ENCODE measurements at regions not wholly inside any gene's neighbourhood (a gene's known extent, or its start where the extent isn't known, plus 50 kb on each side); places are given as distances from the start of the nearest gene placed in this dataset.

DNA sequence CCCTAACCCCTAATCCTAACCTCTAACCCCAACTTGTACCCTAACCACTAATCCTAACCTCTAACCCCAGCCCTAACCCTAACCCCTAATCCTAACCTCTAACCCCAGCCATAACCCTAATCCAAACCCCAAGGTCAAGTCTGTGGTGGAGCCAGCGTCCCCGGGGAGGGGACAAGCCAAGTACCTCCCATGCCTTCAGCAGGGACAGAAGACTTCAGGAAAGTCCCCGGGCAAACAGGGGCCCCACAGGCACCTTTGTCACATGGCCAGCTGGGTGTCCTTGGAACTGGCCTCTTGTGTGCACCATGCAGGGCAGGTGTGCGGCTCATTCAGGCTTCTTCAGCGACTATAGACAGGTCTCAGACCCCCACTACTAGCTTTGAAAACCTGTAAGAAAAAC, 555.8 kb downstream of the BRD1 start:
- no peak for DNase-seq (ENCODE audit: low read depth)

GRCh38 chr22:49271369-49271727, 556.3 kb downstream of the BRD1 start:
- no peak for DNase-seq (ENCODE audit: low read depth)

DNA sequence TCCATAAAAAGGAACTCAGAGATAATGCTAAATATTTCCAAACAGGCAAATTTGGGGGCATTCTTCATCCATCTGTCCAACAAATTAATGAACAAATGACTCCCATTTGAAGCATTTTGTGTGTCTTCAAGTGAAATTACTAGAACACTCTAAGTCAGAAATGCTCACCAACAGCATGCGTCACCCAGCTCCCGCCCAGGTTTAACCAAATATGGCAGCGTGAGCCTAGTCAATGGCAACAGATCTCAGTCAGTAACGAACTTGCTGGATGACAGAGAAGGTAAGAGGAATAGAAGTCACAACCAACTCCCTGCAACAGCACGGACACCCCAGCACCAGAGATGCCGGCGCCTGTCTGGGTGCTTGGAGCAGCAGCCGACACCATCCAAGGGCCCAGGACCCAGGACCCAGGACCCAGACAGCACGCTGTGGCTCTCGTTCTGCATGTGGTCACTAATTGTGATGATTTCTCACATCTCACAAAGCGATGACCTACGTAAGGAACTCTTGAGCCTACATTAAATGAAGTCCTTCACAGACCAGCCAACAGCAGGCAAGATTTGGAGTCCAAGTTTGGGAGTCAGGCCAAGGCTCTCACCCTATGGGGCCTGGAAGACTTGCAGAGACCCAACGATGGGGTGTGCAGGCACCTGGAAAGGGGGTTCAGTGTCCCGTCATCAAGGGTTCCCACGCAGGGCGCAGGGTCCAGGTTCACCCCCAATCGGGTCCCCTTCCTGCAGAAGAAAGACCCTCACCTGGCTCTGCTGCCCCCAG, 556.9 kb downstream of the BRD1 start:
- DNase-seq (ENCODE audit: low read depth): no peak

DNA sequence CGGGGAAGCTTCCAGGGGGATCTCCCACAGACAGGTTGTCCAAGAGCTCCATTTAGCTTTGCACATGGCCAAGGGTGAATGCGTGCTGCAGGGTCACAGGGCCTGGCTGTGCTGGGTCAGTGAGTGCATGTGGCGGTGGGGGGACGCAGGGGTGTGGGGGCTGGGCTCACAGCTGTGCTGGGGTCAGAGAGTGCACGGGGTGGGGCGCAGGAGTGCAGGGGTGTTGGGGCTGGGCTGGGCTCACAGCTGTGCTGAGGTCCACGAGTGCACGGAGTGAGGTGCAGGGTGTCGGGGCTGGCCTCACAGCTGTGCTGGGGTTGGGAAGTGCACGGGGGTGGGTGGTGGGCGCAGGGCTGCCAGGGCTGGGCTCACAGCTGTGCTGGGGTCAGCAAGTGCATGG, 557.7 kb downstream of the BRD1 start:
- DNase-seq (ENCODE audit: low read depth): no peak

- no peak for DNase-seq (ENCODE audit: low read depth)
These were observed 558.3 kb downstream of the BRD1 start for GRCh38 chr22:49269371-49269770.

GRCh38 chr22:49268924-49269323, 558.7 kb downstream of the BRD1 start:
- DNase-seq (ENCODE audit: low read depth): no peak

GRCh38 chr22:49267996-49268395, 559.7 kb downstream of the BRD1 start:
- no peak for DNase-seq (ENCODE audit: low read depth)

GRCh38 chr22:49266561-49267519, 560.8 kb downstream of the BRD1 start:
- DNase-seq (ENCODE audit: low read depth): no peak

DNA sequence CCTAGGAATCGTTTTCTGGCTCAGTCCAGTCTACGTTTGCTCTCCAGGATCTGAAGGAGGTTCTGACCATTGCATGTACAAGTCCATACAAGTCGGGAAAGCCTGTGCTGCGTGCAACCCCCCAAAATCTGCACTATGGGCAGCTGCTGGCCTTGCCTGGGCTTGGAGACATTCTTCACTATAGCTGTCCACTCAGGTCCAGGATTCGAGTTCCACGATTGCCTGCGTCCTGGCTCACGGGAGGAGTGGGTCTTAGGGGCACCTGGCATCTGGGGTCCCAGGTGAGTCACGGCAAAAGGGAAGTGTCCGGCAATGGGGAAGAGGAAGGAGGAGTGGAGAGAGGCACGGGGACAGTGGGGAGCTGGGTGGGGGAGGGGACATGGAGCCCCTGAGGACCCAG, 563.0 kb downstream of the BRD1 start:
- DNase-seq (ENCODE audit: low read depth): no peak

- no peak for DNase-seq (ENCODE audit: low read depth)
These were observed 564.6 kb downstream of the BRD1 start for GRCh38 chr22:49263101-49263500.

DNA sequence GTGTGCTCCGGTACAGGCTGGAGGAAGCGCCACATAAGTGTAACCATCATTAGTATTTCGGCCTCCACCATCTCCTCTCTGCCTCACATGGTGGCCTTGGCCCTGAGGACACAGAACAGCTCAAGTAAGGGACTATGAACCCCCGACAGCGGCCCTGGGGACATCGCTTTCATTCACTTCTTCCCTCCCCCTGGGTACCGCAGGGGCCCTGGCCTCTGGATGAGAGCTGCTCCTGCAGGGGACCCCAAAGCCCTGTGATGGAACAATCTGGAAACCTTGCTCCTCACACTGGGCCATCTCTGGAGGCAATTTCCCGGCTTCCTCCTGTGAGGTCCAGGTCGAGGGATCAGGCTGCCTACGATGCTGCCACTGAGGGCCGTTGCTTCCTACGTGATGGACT, 565.5 kb downstream of the BRD1 start:
- DNase-seq (ENCODE audit: low read depth): no peak

GRCh38 chr22:49261616-49262015, 566.1 kb downstream of the BRD1 start:
- DNase-seq (ENCODE audit: low read depth): no peak

DNA sequence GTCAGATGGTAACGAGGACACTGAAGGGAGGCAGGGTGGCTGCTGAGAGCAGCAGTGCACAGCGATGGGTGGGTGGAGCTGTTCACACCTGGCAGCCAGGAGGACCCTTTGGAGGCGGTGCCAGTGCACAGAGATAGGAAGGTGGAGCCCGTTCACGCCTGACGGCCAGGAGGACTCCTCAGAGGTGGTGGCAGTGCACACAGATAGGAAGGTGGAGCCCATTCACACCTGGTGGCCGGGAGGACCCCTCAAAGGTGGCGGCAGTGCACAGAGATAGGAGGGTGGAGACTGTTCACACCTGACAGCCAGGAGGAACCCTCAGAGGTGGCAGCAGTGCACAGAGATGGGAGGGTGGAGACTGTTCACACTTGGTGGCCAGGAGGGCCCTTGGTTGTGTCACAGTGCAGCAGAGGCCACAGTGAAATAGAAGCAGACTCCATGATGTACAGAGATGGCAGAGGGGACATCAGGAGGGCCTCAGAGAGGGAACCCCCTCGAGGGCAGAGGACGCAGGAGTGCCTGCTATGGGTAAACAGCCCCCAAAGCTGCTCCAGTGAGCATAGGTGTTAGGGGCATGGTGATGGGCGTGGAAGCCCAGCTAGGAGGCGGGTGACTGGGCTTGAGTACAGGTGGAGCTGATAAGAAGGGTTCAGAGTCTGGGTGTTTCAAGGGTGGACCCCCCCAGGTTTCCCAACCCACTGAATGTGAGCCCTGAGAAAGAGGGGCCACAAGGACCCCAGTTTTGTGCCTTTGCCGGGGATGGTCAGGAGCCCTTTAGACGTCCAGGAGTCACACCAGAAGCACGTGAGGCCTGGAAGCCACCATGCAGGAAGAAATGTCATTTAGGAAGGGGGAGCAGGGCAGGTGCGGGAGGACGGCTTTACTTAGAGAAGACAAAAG, 566.7 kb downstream of the BRD1 start:
- DNase-seq (ENCODE audit: low read depth): no peak

- DNase-seq (ENCODE audit: low read depth): no peak
These were observed 567.6 kb downstream of the BRD1 start for GRCh38 chr22:49259839-49260615.

DNA sequence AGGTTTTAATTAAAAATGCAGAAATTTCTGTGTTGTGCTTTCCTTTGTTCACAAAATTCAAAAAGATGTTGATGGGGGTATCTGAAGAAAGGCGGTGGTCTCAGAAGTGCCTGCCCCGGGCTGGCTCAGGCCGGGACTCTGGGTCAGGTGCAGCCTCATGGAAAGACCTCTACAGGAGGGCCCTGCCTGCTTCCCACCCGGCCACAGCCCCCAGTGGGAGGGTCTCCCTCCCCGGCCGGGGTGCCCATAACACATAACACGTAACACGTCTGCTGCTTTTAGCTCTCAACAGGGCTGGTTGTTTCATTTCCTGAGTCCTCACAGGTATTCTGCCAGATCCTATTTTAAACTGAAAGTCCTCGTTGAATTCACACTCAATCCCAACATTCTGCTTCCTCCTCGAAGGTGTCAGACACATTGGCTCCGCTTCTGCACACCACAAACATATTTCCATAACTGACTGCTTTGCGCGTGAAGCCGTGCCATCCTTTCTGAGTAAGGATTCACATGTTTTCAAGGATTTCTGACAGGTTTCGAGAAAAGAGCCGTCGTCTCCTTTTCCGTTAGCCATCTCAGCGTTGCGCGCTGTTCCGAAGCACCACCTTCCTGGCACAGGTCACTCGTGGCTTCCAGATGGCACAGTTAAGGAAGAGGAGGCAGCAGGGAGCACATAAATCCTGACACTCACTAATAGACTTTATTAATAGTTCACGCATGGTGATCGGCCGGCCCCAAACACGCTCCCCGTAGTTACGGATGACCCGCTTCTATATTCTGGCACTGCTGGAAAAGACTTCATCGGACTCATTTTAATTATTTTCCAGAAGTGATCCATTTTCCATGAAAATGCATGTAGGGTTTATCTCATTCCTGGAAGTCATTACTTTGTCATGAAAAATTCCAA, 569.3 kb downstream of the BRD1 start:
- DNase-seq (ENCODE audit: low read depth): no peak

- DNase-seq (ENCODE audit: low read depth): no peak
These were observed 570.1 kb downstream of the BRD1 start for GRCh38 chr22:49257551-49257961.

DNA sequence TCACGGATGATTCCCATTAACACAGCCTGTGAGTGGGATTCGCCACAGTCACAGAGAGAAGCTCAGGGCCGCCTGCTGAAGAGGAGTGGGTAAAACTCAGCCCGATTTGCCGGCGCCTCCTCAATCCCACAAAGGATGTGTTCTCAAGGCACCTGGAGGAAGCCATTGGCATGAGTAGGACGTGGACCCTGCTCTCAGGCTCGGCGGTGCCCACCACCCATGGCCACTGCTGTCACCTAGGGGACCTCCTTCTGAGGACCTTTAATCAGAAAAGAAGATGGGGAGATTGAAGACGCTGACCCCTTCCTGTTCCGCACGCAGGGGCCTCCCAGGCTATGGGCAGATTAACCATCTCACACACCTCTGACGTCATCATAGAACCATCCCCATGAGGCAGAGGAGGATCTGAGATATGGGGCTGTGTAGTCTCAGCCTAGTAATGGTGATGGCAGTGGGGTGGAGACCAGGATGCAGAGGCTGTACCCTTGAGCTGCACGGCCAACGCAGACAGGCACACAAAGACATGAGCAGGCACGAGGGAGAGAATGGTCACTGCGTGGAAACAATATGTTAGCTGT, 571.8 kb downstream of the BRD1 start:
- no peak for DNase-seq (ENCODE audit: low read depth)

DNA sequence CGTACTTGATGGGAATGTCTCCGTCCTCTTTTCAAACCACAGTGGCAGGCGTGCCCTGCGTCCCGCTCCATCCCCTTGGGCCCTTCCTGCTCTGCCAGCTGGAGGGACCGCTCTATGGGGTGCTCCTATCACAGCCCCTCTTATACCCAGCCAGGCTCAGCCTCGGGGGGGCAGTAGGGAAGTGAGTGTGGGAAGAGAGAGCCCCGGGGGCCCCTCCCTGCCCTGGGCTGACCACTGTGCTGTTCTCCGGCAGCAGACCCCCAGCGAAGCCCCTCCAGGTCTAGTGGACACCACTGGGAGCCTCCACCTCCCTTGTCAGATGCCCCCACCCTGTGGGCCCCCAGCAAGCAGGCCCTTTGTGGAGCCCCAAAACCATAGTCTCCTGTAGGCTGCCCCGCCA, 572.5 kb downstream of the BRD1 start:
- DNase-seq (ENCODE audit: low read depth): no peak

DNA sequence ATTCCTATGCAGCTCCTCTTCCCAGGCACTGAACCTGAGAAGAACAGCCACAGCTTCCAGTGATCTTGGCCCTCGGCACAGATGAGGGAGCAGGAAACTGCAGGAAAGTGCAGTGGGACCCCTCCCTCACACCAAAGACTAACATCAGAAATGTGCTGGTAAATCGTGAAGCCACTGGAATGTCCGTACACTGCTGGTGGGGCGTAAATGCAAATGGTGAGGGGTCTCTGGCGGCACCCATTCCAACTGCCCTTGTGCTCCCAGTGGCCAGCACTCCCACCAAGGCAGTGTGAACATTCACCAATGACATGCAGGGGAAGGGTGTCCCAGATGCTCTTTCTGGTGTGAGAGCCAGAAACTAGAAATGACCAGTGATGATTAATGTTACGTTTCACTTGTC, 574.0 kb downstream of the BRD1 start:
- no peak for DNase-seq (ENCODE audit: low read depth)
